Liver (tissue), 8 donors: ENCODE measurements at regions not wholly inside any gene's neighbourhood (a gene's known extent, or its start where the extent isn't known, plus 50 kb on each side); places are given as distances from the start of the nearest gene placed in this dataset.

ENCODE experiments used
- DNase-seq: peaks from one replicate; pipeline ENCODE4 v3.0.0-alpha.2; 2017; ENCODE audit warnings: low spot score
- H3K27ac ChIP-seq, 2 donors: one replicate each; pipeline ENCODE4 v1.7.0; 2013; ENCODE audit warnings: inconsistent platforms in 2 of 2, low read length in 2 of 2, control low read depth in 1 of 2, low read depth in 1 of 2, mild to moderate bottlenecking in 1 of 2
- H3K27me3 ChIP-seq, 4 donors: one replicate each; pipeline versions ENCODE4 v1.6.1 to v1.7.0; 2013; ENCODE audit warnings: low read length in 3 of 4, inconsistent platforms in 1 of 4, mild to moderate bottlenecking in 1 of 4, moderate library complexity in 1 of 4; ENCODE audit not compliant: control insufficient read depth in 4 of 4, insufficient read depth in 4 of 4
- H3K36me3 ChIP-seq, 4 donors: one replicate each; pipeline versions ENCODE4 v1.6.1 to v1.7.0; 2013; ENCODE audit warnings: low read length in 3 of 4, mild to moderate bottlenecking in 3 of 4, low read depth in 1 of 4, moderate library complexity in 1 of 4; ENCODE audit not compliant: control insufficient read depth in 4 of 4, insufficient read depth in 3 of 4
- H3K4me1 ChIP-seq, 4 donors: one replicate each; pipeline versions ENCODE4 v1.6.1 to v1.7.0; 2013; ENCODE audit warnings: low read length in 3 of 4, mild to moderate bottlenecking in 3 of 4, moderate library complexity in 1 of 4; ENCODE audit not compliant: control insufficient read depth in 4 of 4, insufficient read depth in 4 of 4
- H3K4me3 ChIP-seq, 3 donors: one replicate each; pipeline versions ENCODE4 v1.6.1 to v1.7.0; 2013; ENCODE audit warnings: low read length in 3 of 3, control low read depth in 1 of 3, low read depth in 1 of 3, mild to moderate bottlenecking in 1 of 3
- H3K9ac ChIP-seq, 2 donors: one replicate each; pipeline ENCODE4 v1.7.0; 2013; ENCODE audit warnings: low read length in 2 of 2, mild to moderate bottlenecking in 2 of 2, moderate library complexity in 2 of 2, control low read depth in 1 of 2, low read depth in 1 of 2
- H3K9me3 ChIP-seq, 4 donors: one replicate each; pipeline versions ENCODE4 v1.6.1 to v1.7.0; 2013; ENCODE audit warnings: low read length in 3 of 4; ENCODE audit not compliant: control insufficient read depth in 4 of 4
- EGR1 ChIP-seq, 2 donors: IDR thresholded peaks; 2 replicates each; pipeline ENCODE4 v1.6.1; 2016 to 2018; ENCODE audit warnings: antibody characterized with exemption in 2 of 2, low read depth in 2 of 2
- FOXA1 ChIP-seq: IDR thresholded peaks from 2 replicates; pipeline ENCODE4 v1.6.1; 2016; ENCODE audit warnings: antibody characterized with exemption
- FOXA2 ChIP-seq: IDR thresholded peaks from 2 replicates; pipeline ENCODE4 v1.6.1; 2016; ENCODE audit warnings: antibody characterized with exemption
- HNF4G ChIP-seq: IDR thresholded peaks from 2 replicates; pipeline ENCODE4 v1.6.1; 2016; ENCODE audit warnings: antibody characterized with exemption
- RAD21 ChIP-seq, 2 donors: IDR thresholded peaks; 2 replicates each; pipeline ENCODE4 v1.6.1; 2016; ENCODE audit warnings: antibody characterized with exemption in 2 of 2, mild to moderate bottlenecking in 2 of 2
- TAF1 ChIP-seq: conservative IDR thresholded peaks from 2 replicates; pipeline ENCODE4 v1.6.1; 2016; ENCODE audit warnings: antibody characterized with exemption, mild to moderate bottlenecking
- YY1 ChIP-seq: IDR thresholded peaks from 2 replicates; pipeline ENCODE4 v1.6.1; 2016; ENCODE audit warnings: antibody characterized with exemption, mild to moderate bottlenecking
- WGBS: extraction: QIAGEN DNeasy Blood & Tissue Kit; methylation state at CpG from one replicate; pipeline ENCODE4 v1.1.7; 2013; 5-methylcytosine and 5-hydroxymethylcytosine counted together
- TF ChIP-seq, protein P1 (sequence below): IDR thresholded peaks from 2 replicates; pipeline ENCODE4 v1.6.1; 2016; ENCODE audit warnings: antibody characterized with exemption
- TF ChIP-seq, protein P2 (sequence below): fragments of 150-350 bp; IDR thresholded peaks from 2 replicates; pipeline ENCODE4 v1.5.1; 2017; ENCODE audit warnings: improper control_type of control experiment, low read depth, low read length; ENCODE audit not compliant: missing input control
- TF ChIP-seq, protein P3 (sequence below): IDR thresholded peaks from 2 replicates; pipeline ENCODE4 v1.6.1; 2016; ENCODE audit warnings: antibody characterized with exemption, mild to moderate bottlenecking
- TF ChIP-seq, protein P4 (sequence below): IDR thresholded peaks from 2 replicates; pipeline ENCODE4 v1.6.1; 2016; ENCODE audit warnings: antibody characterized with exemption
- donor health status: healthy.
- donor health status: healthy.
- donor health status: healthy.
- donor health status: healthy.
- donor health status: healthy.

DNA sequence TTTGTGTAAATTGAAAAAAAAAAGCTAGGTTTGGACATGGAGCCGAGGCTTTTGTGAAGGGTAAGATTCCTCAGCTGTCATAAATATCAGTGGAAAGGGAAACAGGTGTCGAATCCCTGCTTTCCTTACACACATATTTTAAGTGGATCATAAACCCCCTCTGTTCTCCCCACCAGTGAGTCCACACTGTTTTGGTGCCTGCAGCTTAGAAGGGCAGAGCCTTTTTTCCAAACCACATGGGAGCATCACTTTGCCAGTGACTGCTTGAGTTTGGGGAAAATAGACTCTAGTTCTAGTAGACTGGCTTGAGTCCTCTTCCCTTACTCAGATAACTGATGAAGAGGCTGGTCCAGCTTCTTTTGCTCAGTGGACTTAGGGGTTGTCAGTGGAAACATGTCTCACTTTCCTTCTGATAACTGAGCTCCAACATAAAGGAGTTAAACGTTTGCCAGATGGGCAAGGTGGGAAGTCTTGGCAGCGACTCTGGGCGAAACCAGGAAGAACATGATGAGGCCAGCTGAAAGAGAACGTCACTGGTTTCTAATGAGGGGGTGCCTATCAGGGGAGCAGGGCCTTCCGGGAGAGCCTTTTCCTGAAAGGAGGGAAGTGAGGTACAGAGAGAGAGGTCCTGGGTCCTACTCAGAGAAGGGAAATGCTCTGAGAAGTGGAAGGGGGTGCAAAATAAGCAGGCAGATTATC is 168.1 kb upstream of the PARP11 start:
- Histone ChIP-seq H3K9me3 (no peaks in the 10 kb centered on the region), H3K27me3 (no peaks in the 10 kb centered on the region), H3K27ac (no peak overlapping the region), H3K36me3 (no peaks in the 10 kb centered on the region), H3K4me3 (no peak overlapping the region), H3K4me1 (no peaks in the 10 kb centered on the region), H3K9ac (no peak overlapping the region)
- no peak for TF ChIP-seq FOXA1
- TF ChIP-seq EGR1 (IDR thresholded peaks at IDR 0.05; ENCODE audit: low read depth in 2 of 2), result no peak
- TF ChIP-seq TAF1, result no peak
- no peak for TF ChIP-seq RAD21 (IDR thresholded peaks at IDR 0.05)
- 74% methylated on average over 7 of the region's 7 CpGs for WGBS
- DNase-seq, result no peak

DNA sequence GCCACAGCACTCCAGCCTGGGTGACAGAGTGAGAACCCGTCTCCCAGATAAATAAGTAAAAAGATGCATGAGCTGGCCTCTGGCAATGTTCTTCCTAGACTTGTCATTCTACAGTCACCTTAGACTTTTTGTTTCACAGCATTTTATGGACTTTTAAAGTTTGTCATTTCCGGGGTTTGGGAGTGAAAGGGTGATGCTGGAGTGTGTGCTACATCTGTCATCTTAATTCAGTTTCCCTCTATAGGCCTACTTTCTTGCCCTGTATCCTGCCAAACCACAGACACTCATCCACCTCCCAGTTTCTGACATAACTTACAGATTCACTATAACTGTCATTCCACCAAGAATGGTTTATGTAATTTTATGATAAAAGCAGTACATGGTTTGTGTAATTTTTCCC is 166.7 kb upstream of the PARP11 start:
- no peak for DNase-seq
- 85% methylated on average over 2 of the region's 2 CpGs for WGBS
- Histone ChIP-seq H3K36me3 (no peaks in the 10 kb centered on the region), H3K27me3 (no peaks in the 10 kb centered on the region), H3K27ac (no peak overlapping the region), H3K4me1 (no peaks in the 10 kb centered on the region), H3K4me3 (no peak overlapping the region), H3K9ac (no peak overlapping the region), H3K9me3 (no peaks in the 10 kb centered on the region)
- TF ChIP-seq, protein P1, sequence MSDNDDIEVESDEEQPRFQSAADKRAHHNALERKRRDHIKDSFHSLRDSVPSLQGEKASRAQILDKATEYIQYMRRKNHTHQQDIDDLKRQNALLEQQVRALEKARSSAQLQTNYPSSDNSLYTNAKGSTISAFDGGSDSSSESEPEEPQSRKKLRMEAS, result no peak
- no peak for TF ChIP-seq FOXA1
- TF ChIP-seq, protein P2, sequence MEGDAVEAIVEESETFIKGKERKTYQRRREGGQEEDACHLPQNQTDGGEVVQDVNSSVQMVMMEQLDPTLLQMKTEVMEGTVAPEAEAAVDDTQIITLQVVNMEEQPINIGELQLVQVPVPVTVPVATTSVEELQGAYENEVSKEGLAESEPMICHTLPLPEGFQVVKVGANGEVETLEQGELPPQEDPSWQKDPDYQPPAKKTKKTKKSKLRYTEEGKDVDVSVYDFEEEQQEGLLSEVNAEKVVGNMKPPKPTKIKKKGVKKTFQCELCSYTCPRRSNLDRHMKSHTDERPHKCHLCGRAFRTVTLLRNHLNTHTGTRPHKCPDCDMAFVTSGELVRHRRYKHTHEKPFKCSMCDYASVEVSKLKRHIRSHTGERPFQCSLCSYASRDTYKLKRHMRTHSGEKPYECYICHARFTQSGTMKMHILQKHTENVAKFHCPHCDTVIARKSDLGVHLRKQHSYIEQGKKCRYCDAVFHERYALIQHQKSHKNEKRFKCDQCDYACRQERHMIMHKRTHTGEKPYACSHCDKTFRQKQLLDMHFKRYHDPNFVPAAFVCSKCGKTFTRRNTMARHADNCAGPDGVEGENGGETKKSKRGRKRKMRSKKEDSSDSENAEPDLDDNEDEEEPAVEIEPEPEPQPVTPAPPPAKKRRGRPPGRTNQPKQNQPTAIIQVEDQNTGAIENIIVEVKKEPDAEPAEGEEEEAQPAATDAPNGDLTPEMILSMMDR, result no peak
- TF ChIP-seq HNF4G, result no peak
- no peak for TF ChIP-seq YY1
- TF ChIP-seq, protein P3, sequence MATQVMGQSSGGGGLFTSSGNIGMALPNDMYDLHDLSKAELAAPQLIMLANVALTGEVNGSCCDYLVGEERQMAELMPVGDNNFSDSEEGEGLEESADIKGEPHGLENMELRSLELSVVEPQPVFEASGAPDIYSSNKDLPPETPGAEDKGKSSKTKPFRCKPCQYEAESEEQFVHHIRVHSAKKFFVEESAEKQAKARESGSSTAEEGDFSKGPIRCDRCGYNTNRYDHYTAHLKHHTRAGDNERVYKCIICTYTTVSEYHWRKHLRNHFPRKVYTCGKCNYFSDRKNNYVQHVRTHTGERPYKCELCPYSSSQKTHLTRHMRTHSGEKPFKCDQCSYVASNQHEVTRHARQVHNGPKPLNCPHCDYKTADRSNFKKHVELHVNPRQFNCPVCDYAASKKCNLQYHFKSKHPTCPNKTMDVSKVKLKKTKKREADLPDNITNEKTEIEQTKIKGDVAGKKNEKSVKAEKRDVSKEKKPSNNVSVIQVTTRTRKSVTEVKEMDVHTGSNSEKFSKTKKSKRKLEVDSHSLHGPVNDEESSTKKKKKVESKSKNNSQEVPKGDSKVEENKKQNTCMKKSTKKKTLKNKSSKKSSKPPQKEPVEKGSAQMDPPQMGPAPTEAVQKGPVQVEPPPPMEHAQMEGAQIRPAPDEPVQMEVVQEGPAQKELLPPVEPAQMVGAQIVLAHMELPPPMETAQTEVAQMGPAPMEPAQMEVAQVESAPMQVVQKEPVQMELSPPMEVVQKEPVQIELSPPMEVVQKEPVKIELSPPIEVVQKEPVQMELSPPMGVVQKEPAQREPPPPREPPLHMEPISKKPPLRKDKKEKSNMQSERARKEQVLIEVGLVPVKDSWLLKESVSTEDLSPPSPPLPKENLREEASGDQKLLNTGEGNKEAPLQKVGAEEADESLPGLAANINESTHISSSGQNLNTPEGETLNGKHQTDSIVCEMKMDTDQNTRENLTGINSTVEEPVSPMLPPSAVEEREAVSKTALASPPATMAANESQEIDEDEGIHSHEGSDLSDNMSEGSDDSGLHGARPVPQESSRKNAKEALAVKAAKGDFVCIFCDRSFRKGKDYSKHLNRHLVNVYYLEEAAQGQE, result no peak
- TF ChIP-seq FOXA2, result no peak
- no peak for TF ChIP-seq RAD21 (IDR thresholded peaks at IDR 0.05)
- TF ChIP-seq, protein P4, sequence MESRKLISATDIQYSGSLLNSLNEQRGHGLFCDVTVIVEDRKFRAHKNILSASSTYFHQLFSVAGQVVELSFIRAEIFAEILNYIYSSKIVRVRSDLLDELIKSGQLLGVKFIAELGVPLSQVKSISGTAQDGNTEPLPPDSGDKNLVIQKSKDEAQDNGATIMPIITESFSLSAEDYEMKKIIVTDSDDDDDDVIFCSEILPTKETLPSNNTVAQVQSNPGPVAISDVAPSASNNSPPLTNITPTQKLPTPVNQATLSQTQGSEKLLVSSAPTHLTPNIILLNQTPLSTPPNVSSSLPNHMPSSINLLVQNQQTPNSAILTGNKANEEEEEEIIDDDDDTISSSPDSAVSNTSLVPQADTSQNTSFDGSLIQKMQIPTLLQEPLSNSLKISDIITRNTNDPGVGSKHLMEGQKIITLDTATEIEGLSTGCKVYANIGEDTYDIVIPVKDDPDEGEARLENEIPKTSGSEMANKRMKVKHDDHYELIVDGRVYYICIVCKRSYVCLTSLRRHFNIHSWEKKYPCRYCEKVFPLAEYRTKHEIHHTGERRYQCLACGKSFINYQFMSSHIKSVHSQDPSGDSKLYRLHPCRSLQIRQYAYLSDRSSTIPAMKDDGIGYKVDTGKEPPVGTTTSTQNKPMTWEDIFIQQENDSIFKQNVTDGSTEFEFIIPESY, result no peak
- TF ChIP-seq TAF1, result no peak
